ENCODE measurements at regions not wholly inside any gene's neighbourhood (a gene's known extent, or its start where the extent isn't known, plus 50 kb on each side); places are given as distances from the start of the nearest gene placed in this dataset.

GRCh38 chr2:2389215-2389614, 58.1 kb upstream of the MYT1L start:
- peaks cover 4% of the 10 kb centered on the region for H3K36me3 Mint-ChIP-seq (ENCODE audit: low read depth, unreplicated experiment)
- H3K4me1 Mint-ChIP-seq (ENCODE audit: unreplicated experiment) = no peaks in the 10 kb centered on the region
- DNase-seq (ENCODE audit: low spot score) = no peak
- no peak for TF ChIP-seq CTCF (IDR thresholded peaks at IDR 0.05; ENCODE audit: unreplicated experiment)
- H3K4me3 Mint-ChIP-seq (ENCODE audit: unreplicated experiment) = no peak overlapping the region
- H3K27ac Mint-ChIP-seq (ENCODE audit: unreplicated experiment) = no peak overlapping the region
- H3K9me3 Mint-ChIP-seq (ENCODE audit: unreplicated experiment) = no peaks in the 10 kb centered on the region
- peaks cover 5% of the 10 kb centered on the region for H3K27me3 Mint-ChIP-seq (ENCODE audit: unreplicated experiment)

Data from endothelial cell (in vitro differentiated cells).